Chondrocyte (in vitro differentiated cells): ENCODE measurements at regions not wholly inside any gene's neighbourhood (a gene's known extent, or its start where the extent isn't known, plus 50 kb on each side); places are given as distances from the start of the nearest gene placed in this dataset.

ENCODE experiments used
- DNase-seq: peaks from one replicate; pipeline ENCODE4 v3.0.0; 2021; ENCODE audit warnings: mixed read lengths, low spot score
- H3K27ac Mint-ChIP-seq: one replicate; pipeline ENCODE4 v1.8.0; 2021; ENCODE audit warnings: mild to moderate bottlenecking, moderate library complexity, mixed read lengths; ENCODE audit not compliant: unreplicated experiment
- H3K27me3 Mint-ChIP-seq: 2 replicates; pipeline ENCODE4 v1.8.0; 2021; ENCODE audit warnings: low read depth, mixed read lengths
- H3K36me3 Mint-ChIP-seq: 2 replicates; pipeline ENCODE4 v1.8.0; 2021; ENCODE audit warnings: low read depth, mixed read lengths
- H3K4me1 Mint-ChIP-seq: 2 replicates; pipeline ENCODE4 v1.8.0; 2021; ENCODE audit warnings: low read depth, mild to moderate bottlenecking, mixed read lengths
- H3K4me3 Mint-ChIP-seq: one replicate; pipeline ENCODE4 v1.8.0; 2021; ENCODE audit warnings: mild to moderate bottlenecking, moderate library complexity, mixed read lengths; ENCODE audit not compliant: unreplicated experiment
- H3K9me3 Mint-ChIP-seq: 2 replicates; pipeline ENCODE4 v1.8.0; 2021; ENCODE audit warnings: low read depth, mixed read lengths
- CTCF ChIP-seq: fragments of 200-600 bp; sonication (generic); IDR thresholded peaks from 2 replicates; pipeline ENCODE4 v1.5.0; 2021; ENCODE audit warnings: antibody characterized with exemption, mild to moderate bottlenecking, moderate library complexity

DNA sequence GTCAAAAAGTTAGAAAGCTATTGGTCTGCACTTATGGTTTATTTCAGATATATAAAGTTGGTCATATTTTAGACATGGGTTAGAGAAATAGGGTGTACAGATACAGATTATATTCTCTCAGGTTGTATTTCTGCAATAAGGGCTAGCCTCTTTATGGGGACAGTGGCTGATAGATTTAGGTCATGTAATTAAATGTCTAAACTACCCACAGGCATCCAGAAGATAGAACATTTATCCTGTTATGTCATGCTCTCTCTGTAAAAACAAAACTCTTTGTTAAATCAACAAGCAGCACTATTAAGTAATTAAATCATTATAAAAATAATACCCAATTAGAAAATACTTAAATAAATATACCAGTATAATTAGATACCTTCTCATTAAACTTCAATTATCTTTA is 612.6 kb upstream of the CITED2 start:
- H3K36me3 Mint-ChIP-seq: no peaks in the 10 kb centered on the region
- peaks cover 9% of the 10 kb centered on the region for H3K9me3 Mint-ChIP-seq
- DNase-seq: no peak
- peaks cover 50% of the 10 kb centered on the region for H3K4me1 Mint-ChIP-seq
- TF ChIP-seq CTCF: no peak
- no peak overlapping the region for H3K4me3 Mint-ChIP-seq
- H3K27me3 Mint-ChIP-seq: no peaks in the 10 kb centered on the region
- no peak overlapping the region for H3K27ac Mint-ChIP-seq

GRCh38 chr6:139985236-139985815 is 610.9 kb upstream of the CITED2 start:
- Mint-ChIP-seq H3K27me3 (no peaks in the 10 kb centered on the region), H3K27ac (no peak overlapping the region), H3K36me3 (no peaks in the 10 kb centered on the region), H3K4me3 (no peak overlapping the region), H3K4me1 (peaks cover 56% of the 10 kb centered on the region), H3K9me3 (peaks cover 9% of the 10 kb centered on the region)
- TF ChIP-seq CTCF: no peak
- DNase-seq: no peak

DNA sequence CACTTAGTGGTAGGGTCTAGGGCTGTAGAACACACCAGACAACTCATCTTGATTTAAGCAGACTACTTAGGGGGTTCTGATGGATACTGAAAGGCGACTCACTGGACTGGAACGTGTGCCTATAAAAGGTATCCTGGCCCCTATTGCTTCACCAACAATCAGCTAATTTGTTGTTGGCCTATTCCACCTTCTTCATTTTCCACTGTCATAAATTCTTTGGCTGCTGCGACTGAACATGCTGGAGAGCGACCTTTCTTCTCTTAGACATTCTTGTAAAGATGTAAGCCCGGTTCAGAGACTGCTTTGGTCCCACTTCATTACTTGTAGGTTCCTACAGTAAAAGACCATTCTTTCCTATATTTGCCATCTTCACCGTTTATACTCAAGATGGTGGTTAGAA is 609.9 kb upstream of the CITED2 start:
- H3K4me1 Mint-ChIP-seq: peaks cover 64% of the 10 kb centered on the region
- H3K9me3 Mint-ChIP-seq: peaks cover 9% of the 10 kb centered on the region
- H3K27ac Mint-ChIP-seq: peak overlapping the region; percentile 84
- no peak for TF ChIP-seq CTCF
- no peaks in the 10 kb centered on the region for H3K36me3 Mint-ChIP-seq
- DNase-seq: no peak
- no peak overlapping the region for H3K4me3 Mint-ChIP-seq
- no peaks in the 10 kb centered on the region for H3K27me3 Mint-ChIP-seq

- Mint-ChIP-seq H3K9me3 (peaks cover 9% of the 10 kb centered on the region), H3K36me3 (no peaks in the 10 kb centered on the region), H3K27ac (peak overlapping the region; percentile 91), H3K4me1 (peaks cover 68% of the 10 kb centered on the region), H3K4me3 (peak overlapping the region; percentile 6), H3K27me3 (no peaks in the 10 kb centered on the region)
- TF ChIP-seq CTCF: no peak
- DNase-seq: no peak
These were observed 609.3 kb upstream of the CITED2 start for GRCh38 chr6:139983555-139984276.

DNA sequence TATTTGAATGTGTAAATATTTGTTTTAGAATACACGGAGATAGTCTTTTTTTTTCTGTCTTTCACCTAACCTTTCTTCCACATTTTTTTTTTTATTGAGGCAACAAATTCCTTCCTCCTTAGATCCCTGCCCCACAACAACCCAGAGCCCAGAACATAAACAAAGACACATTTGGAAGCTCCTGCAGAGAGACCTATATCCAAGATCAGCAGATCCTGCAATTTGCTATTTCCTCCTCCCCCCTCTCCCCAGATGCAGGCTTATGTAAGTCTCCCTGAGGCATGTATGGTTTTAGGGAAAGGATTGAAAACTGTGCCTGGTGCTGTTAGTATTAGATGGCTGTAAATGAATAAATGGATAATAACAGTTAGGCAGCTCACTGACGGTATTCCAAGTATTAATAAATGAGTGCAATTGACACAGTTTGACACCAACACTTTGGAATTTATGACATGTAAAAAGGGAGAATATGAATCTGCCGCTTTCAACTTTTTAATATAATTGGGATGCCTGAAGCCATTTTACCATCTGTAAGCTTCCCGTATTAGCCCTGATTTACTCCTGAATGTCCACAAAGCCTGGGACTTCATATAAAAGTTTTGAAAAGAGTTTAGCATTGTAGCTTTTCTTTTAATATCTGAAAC is 608.3 kb upstream of the CITED2 start:
- Mint-ChIP-seq H3K4me1 (peaks cover 77% of the 10 kb centered on the region), H3K9me3 (peaks cover 7% of the 10 kb centered on the region), H3K4me3 (peak overlapping the region; percentile 7), H3K36me3 (no peaks in the 10 kb centered on the region), H3K27me3 (no peaks in the 10 kb centered on the region), H3K27ac (peak overlapping the region; percentile 91)
- DNase-seq: no peak
- TF ChIP-seq CTCF: no peak
